Suprapubic skin (tissue), 4 donors: ENCODE measurements at regions not wholly inside any gene's neighbourhood (a gene's known extent, or its start where the extent isn't known, plus 50 kb on each side); places are given as distances from the start of the nearest gene placed in this dataset.

Experiments
- DNase-seq, 2 donors: peaks; one replicate each; pipeline ENCODE4 v3.0.0-alpha.2; 2019; ENCODE audit warnings: low spot score in 2 of 2
- H3K27ac ChIP-seq: fragments of 200-600 bp; sonication (generic); one replicate; pipeline ENCODE4 v1.5.1; 2019
- H3K27me3 ChIP-seq: fragments of 200-600 bp; sonication (generic); one replicate; pipeline ENCODE4 v1.5.1; 2019
- H3K36me3 ChIP-seq: fragments of 200-600 bp; sonication (generic); one replicate; pipeline ENCODE4 v1.5.1; 2019
- H3K4me1 ChIP-seq: fragments of 200-600 bp; sonication (generic); one replicate; pipeline ENCODE4 v1.5.1; 2019
- H3K4me3 ChIP-seq: fragments of 200-600 bp; sonication (generic); one replicate; pipeline ENCODE4 v1.5.1; 2019; ENCODE audit warnings: mild to moderate bottlenecking
- H3K9me3 ChIP-seq: fragments of 200-600 bp; sonication (generic); one replicate; pipeline ENCODE4 v1.5.1; 2019
- EP300 ChIP-seq: sonication (generic); formaldehyde crosslinking; IDR thresholded peaks from one replicate; pipeline ENCODE4 v1.6.1; 2017; ENCODE audit warnings: antibody characterized with exemption
- POLR2A ChIP-seq, 2 donors: fragments of 450-650 bp; IDR thresholded peaks; one replicate each; pipeline ENCODE4 v1.6.1; 2017; ENCODE audit warnings: antibody characterized with exemption in 2 of 2, mild to moderate bottlenecking in 2 of 2, moderate library complexity in 2 of 2
- POLR2AphosphoS5 ChIP-seq, 3 donors: sonication (generic); formaldehyde crosslinking; IDR thresholded peaks; one replicate each; pipeline ENCODE4 v1.6.1; 2017; ENCODE audit warnings: antibody characterized with exemption in 3 of 3
- WGBS: methylation state at CpG from one replicate; pipeline ENCODE4 v1.1.5; 2018; 5-methylcytosine and 5-hydroxymethylcytosine counted together
- TF ChIP-seq, protein P1 (sequence below), 2 donors: fragments of 200-600 bp in 1 of 2; fragments of 450-650 bp in 1 of 2; sonication (generic) in 1 of 2; IDR thresholded peaks; one replicate each; pipeline ENCODE4 v1.5.1; 2016 to 2019; ENCODE audit warnings: antibody characterized with exemption in 2 of 2, mild to moderate bottlenecking in 1 of 2, moderate library complexity in 1 of 2

- H3K36me3 ChIP-seq, result no peaks in the 10 kb centered on the region
- no peak for TF ChIP-seq EP300
- TF ChIP-seq, protein P1, sequence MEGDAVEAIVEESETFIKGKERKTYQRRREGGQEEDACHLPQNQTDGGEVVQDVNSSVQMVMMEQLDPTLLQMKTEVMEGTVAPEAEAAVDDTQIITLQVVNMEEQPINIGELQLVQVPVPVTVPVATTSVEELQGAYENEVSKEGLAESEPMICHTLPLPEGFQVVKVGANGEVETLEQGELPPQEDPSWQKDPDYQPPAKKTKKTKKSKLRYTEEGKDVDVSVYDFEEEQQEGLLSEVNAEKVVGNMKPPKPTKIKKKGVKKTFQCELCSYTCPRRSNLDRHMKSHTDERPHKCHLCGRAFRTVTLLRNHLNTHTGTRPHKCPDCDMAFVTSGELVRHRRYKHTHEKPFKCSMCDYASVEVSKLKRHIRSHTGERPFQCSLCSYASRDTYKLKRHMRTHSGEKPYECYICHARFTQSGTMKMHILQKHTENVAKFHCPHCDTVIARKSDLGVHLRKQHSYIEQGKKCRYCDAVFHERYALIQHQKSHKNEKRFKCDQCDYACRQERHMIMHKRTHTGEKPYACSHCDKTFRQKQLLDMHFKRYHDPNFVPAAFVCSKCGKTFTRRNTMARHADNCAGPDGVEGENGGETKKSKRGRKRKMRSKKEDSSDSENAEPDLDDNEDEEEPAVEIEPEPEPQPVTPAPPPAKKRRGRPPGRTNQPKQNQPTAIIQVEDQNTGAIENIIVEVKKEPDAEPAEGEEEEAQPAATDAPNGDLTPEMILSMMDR (IDR thresholded peaks at IDR 0.05), result no peak
- DNase-seq, result no peak
- no peak overlapping the region for H3K4me3 ChIP-seq
- peaks cover 6% of the 10 kb centered on the region for H3K4me1 ChIP-seq
- H3K27ac ChIP-seq, result no peak overlapping the region
- H3K27me3 ChIP-seq, result no peaks in the 10 kb centered on the region
- H3K9me3 ChIP-seq, result no peaks in the 10 kb centered on the region
These were observed 507.6 kb downstream of the CENPC start for GRCh38 chr4:67037504-67038227.

GRCh38 chr4:67036791-67037190 lies 508.5 kb downstream of the CENPC start:
- DNase-seq, result no peak
- no peak for TF ChIP-seq POLR2AphosphoS5 (IDR thresholded peaks at IDR 0.05)
- no peak for TF ChIP-seq EP300
- TF ChIP-seq, protein P1 (IDR thresholded peaks at IDR 0.05), result no peak
- TF ChIP-seq POLR2A (IDR thresholded peaks at IDR 0.05), result no peak

GRCh38 chr4:67035986-67036385 lies 509.3 kb downstream of the CENPC start:
- Histone ChIP-seq H3K27me3 (no peaks in the 10 kb centered on the region), H3K9me3 (no peaks in the 10 kb centered on the region), H3K4me3 (no peak overlapping the region), H3K36me3 (no peaks in the 10 kb centered on the region), H3K4me1 (peaks cover 6% of the 10 kb centered on the region), H3K27ac (no peak overlapping the region)
- TF ChIP-seq, protein P1 (IDR thresholded peaks at IDR 0.05), result no peak
- TF ChIP-seq POLR2AphosphoS5 (IDR thresholded peaks at IDR 0.05), result no peak
- TF ChIP-seq EP300, result no peak
- TF ChIP-seq POLR2A (IDR thresholded peaks at IDR 0.05), result no peak
- WGBS, result 50% methylated on average over 1 of the region's 1 CpG
- DNase-seq, result no peak

More at GRCh38 chr4:67036791-67037190, 508.5 kb downstream of the CENPC start:
- Histone ChIP-seq H3K36me3 (no peaks in the 10 kb centered on the region), H3K27me3 (no peaks in the 10 kb centered on the region), H3K4me3 (no peak overlapping the region), H3K4me1 (peaks cover 6% of the 10 kb centered on the region), H3K9me3 (no peaks in the 10 kb centered on the region), H3K27ac (no peak overlapping the region)

DNA sequence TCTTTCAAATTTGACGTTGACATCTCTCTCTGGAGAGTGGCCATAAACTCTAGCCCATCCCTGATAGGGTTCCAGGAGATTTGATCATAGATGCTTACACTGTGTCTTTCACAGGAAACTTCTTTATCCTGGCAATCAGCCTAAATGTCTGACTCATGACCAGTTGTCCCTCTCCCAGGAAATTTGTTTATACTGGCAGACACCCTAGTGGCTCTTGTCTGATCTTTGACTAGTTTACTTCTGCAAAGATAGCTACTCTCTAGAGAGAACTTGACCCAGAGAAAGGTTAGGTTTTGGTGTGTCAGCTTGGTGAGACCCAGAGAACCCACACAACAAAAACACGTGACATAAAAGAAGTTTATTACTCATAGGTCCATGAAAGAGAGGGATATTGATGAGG lies 509.8 kb downstream of the CENPC start:
- 9% methylated on average over 2 of the region's 2 CpGs for WGBS
- DNase-seq, result no peak

DNA sequence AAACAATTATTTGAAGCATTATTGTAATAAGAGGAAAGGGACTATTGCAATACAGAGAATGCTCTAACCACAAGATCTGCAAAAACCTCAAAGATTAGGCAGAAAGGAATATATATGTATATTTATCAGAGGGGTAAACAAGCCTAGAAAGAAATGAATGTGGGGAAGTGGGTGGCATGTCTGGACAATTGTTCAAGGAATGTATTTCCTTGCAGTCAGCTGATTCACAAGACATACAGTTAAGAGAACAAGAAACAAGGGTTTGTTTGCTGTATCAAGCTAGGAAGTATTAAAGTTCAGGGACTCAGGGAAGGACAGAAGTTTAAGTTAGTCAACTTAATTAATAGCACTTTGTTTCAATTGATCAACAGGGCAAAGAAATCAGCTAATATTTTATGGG lies 514.7 kb downstream of the CENPC start:
- no peaks in the 10 kb centered on the region for H3K4me1 ChIP-seq
- H3K27me3 ChIP-seq, result no peaks in the 10 kb centered on the region
- TF ChIP-seq, protein P1 (IDR thresholded peaks at IDR 0.05), result no peak
- TF ChIP-seq EP300, result no peak
- no peak for TF ChIP-seq POLR2A (IDR thresholded peaks at IDR 0.05)
- no peak for TF ChIP-seq POLR2AphosphoS5 (IDR thresholded peaks at IDR 0.05)
- H3K4me3 ChIP-seq, result no peak overlapping the region
- H3K36me3 ChIP-seq, result no peaks in the 10 kb centered on the region
- no peaks in the 10 kb centered on the region for H3K9me3 ChIP-seq
- no peak for DNase-seq
- H3K27ac ChIP-seq, result no peak overlapping the region

More for the DNA sequence above, 509.8 kb downstream of the CENPC start:
- no peak overlapping the region for H3K4me3 ChIP-seq
- H3K27me3 ChIP-seq, result no peaks in the 10 kb centered on the region
- H3K9me3 ChIP-seq, result no peaks in the 10 kb centered on the region
- no peak for TF ChIP-seq EP300
- TF ChIP-seq, protein P1 (IDR thresholded peaks at IDR 0.05), result no peak
- no peak for TF ChIP-seq POLR2A (IDR thresholded peaks at IDR 0.05)
- TF ChIP-seq POLR2AphosphoS5 (IDR thresholded peaks at IDR 0.05), result no peak
- peaks cover 6% of the 10 kb centered on the region for H3K4me1 ChIP-seq
- H3K27ac ChIP-seq, result no peak overlapping the region
- no peaks in the 10 kb centered on the region for H3K36me3 ChIP-seq
